Tibial nerve (tissue), 4 donors: ENCODE measurements at regions not wholly inside any gene's neighbourhood (a gene's known extent, or its start where the extent isn't known, plus 50 kb on each side); places are given as distances from the start of the nearest gene placed in this dataset.

ENCODE experiments used
- CTCF ChIP-seq, 5 experiments: fragments of 200-600 bp in 3 of 5; fragments of 450-650 bp in 2 of 5; sonication (generic) in 3 of 5; IDR thresholded peaks; one replicate each; pipeline ENCODE4 v1.5.1; 2016 to 2019; ENCODE audit warnings: antibody characterized with exemption in 5 of 5, mild to moderate bottlenecking in 3 of 5, moderate library complexity in 2 of 5
- EP300 ChIP-seq, 2 donors: sonication (generic); formaldehyde crosslinking; IDR thresholded peaks; one replicate each; pipeline ENCODE4 v1.6.1; 2017; ENCODE audit warnings: antibody characterized with exemption in 2 of 2, mild to moderate bottlenecking in 1 of 2
- POLR2A ChIP-seq, 2 donors: fragments of 450-650 bp; IDR thresholded peaks; one replicate each; pipeline ENCODE4 v1.6.1; 2017; ENCODE audit warnings: antibody characterized with exemption in 2 of 2, mild to moderate bottlenecking in 2 of 2, moderate library complexity in 2 of 2

GRCh38 chr4:81919810-81920209 lies 448.1 kb upstream of the RASGEF1B start:
- TF ChIP-seq POLR2A (IDR thresholded peaks at IDR 0.05) (no peak), CTCF (IDR thresholded peaks at IDR 0.05) (no peak), EP300 (IDR thresholded peaks at IDR 0.05) (no peak)
